BJ (cell line): ENCODE measurements at regions not wholly inside any gene's neighbourhood (a gene's known extent, or its start where the extent isn't known, plus 50 kb on each side); places are given as distances from the start of the nearest gene placed in this dataset.

ENCODE experiments used
- CTCF ChIA-PET: fragments of 350-600 bp; formaldehyde crosslinking; extraction: SDS; loops from one replicate; lab custom pipeline; 2021; ENCODE audit warnings: antibody characterized with exemption, inconsistent platforms; lab: Yijun Ruan, JAX
- POLR2A ChIA-PET: fragments of 300-600 bp; sonication (Branson Sonifier 250); formaldehyde crosslinking; extraction: SDS; loops from one replicate; lab custom pipeline; 2021; ENCODE audit warnings: antibody characterized with exemption; lab: Charles Lee
- DNase-seq: peaks from one replicate; pipeline ENCODE4 v3.0.0-alpha.2; 2011; ENCODE audit warnings: low read depth
- H3K27me3 ChIP-seq: 2 replicates; pipeline ENCODE4 v1.6.0; 2011; ENCODE audit warnings: low read length; ENCODE audit not compliant: control insufficient read depth, insufficient read depth
- H3K36me3 ChIP-seq: 2 replicates; pipeline ENCODE4 v1.5.1; 2011; ENCODE audit warnings: low read length; ENCODE audit not compliant: control insufficient read depth, insufficient read depth
- H3K4me3 ChIP-seq: 2 replicates; pipeline ENCODE4 v1.5.1; 2011; ENCODE audit warnings: low read depth, mild to moderate bottlenecking, control low read depth, low read length
- CTCF ChIP-seq: IDR thresholded peaks from 2 replicates; pipeline ENCODE4 v1.5.1; 2011; ENCODE audit warnings: low read depth, mild to moderate bottlenecking, control low read depth, inconsistent platforms, low read length, moderate library complexity; ENCODE audit not compliant: insufficient read depth

- Histone ChIP-seq H3K36me3 (no peaks in the 10 kb centered on the region), H3K4me3 (no peak overlapping the region), H3K27me3 (0 out of 2 replicates have a peak, but pooled peaks cover 2% of the 10 kb centered on the region)
- ChIA-PET CTCF (no interaction called here), POLR2A (no interaction called here)
- no peak for TF ChIP-seq CTCF
- DNase-seq = no peak
Measured at GRCh38 chr21:25427828-25428227, 179.5 kb downstream of the MRPL39 start.

GRCh38 chr21:25426580-25426979, 180.7 kb downstream of the MRPL39 start:
- POLR2A ChIA-PET = no interaction called here
- CTCF ChIA-PET = no interaction called here

GRCh38 chr21:25425156-25425555, 182.1 kb downstream of the MRPL39 start:
- H3K27me3 ChIP-seq = 0 out of 2 replicates have a peak, but pooled peaks cover 2% of the 10 kb centered on the region
- ChIA-PET CTCF (no interaction called here), POLR2A (no interaction called here)
- H3K4me3 ChIP-seq = no peak overlapping the region
- no peaks in the 10 kb centered on the region for H3K36me3 ChIP-seq
- no peak for TF ChIP-seq CTCF
- no peak for DNase-seq

More at GRCh38 chr21:25426580-25426979, 180.7 kb downstream of the MRPL39 start:
- 0 out of 2 replicates have a peak, but pooled peaks cover 2% of the 10 kb centered on the region for H3K27me3 ChIP-seq
- DNase-seq = no peak
- no peak overlapping the region for H3K4me3 ChIP-seq
- TF ChIP-seq CTCF = no peak
- no peaks in the 10 kb centered on the region for H3K36me3 ChIP-seq

- Histone ChIP-seq H3K36me3 (no peaks in the 10 kb centered on the region), H3K27me3 (0 out of 2 replicates have a peak, but pooled peaks cover 2% of the 10 kb centered on the region), H3K4me3 (no peak overlapping the region)
- ChIA-PET POLR2A (no interaction called here), CTCF (no interaction called here)
- no peak for TF ChIP-seq CTCF
- no peak for DNase-seq
Measured at GRCh38 chr21:25424634-25425033, 182.6 kb downstream of the MRPL39 start.

GRCh38 chr21:25424048-25424447, 183.2 kb downstream of the MRPL39 start:
- no peaks in the 10 kb centered on the region for H3K36me3 ChIP-seq
- POLR2A ChIA-PET = no interaction called here

More at GRCh38 chr21:25424048-25424447, 183.2 kb downstream of the MRPL39 start:
- H3K27me3 ChIP-seq = 0 out of 2 replicates have a peak, but pooled peaks cover 2% of the 10 kb centered on the region
- DNase-seq = no peak
- H3K4me3 ChIP-seq = no peak overlapping the region
- CTCF ChIA-PET = no interaction called here
- TF ChIP-seq CTCF = no peak
